HEK293T (cell line): ENCODE measurements at regions not wholly inside any gene's neighbourhood (a gene's known extent, or its start where the extent isn't known, plus 50 kb on each side); places are given as distances from the start of the nearest gene placed in this dataset.

Source experiments
- ARNT ChIP-seq: fragments of 450-650 bp; IDR thresholded peaks from 2 replicates; pipeline ENCODE4 v1.6.1; 2017; ENCODE audit warnings: mild to moderate bottlenecking
- BHLHE40 ChIP-seq: fragments of 450-650 bp; IDR thresholded peaks from 2 replicates; pipeline ENCODE4 v1.6.1; 2016; ENCODE audit warnings: mild to moderate bottlenecking, moderate library complexity, borderline replicate concordance
- CTBP1 ChIP-seq: fragments of 450-650 bp; IDR thresholded peaks from 2 replicates; pipeline ENCODE4 v1.6.1; 2016; ENCODE audit warnings: borderline replicate concordance
- ELF4 ChIP-seq: fragments of 450-650 bp; IDR thresholded peaks from 2 replicates; pipeline ENCODE4 v1.6.1; 2017; ENCODE audit warnings: antibody characterized with exemption
- FOXA1 ChIP-seq: fragments of 450-650 bp; IDR thresholded peaks from 2 replicates; pipeline ENCODE4 v1.6.1; 2016; ENCODE audit warnings: mild to moderate bottlenecking
- FOXK2 ChIP-seq: fragments of 450-650 bp; IDR thresholded peaks from 2 replicates; pipeline ENCODE4 v1.6.1; 2016; ENCODE audit warnings: mild to moderate bottlenecking
- L3MBTL2 ChIP-seq: fragments of 450-650 bp; conservative IDR thresholded peaks from 2 replicates; pipeline ENCODE4 v1.6.1; 2016; ENCODE audit warnings: mild to moderate bottlenecking
- SP1 ChIP-seq: fragments of 450-650 bp; IDR thresholded peaks from 2 replicates; pipeline ENCODE4 v1.6.1; 2017
- SUZ12 ChIP-seq: fragments of 450-650 bp; IDR thresholded peaks from 2 replicates; pipeline ENCODE4 v1.6.1; 2016; ENCODE audit warnings: mild to moderate bottlenecking
- TARDBP ChIP-seq: fragments of 450-650 bp; IDR thresholded peaks from 2 replicates; pipeline ENCODE4 v1.6.1; 2016
- ZNF384 ChIP-seq: fragments of 450-650 bp; IDR thresholded peaks from 2 replicates; pipeline ENCODE4 v1.6.1; 2016
- TF ChIP-seq, protein P1 (sequence below): fragments of 450-650 bp; IDR thresholded peaks from 2 replicates; pipeline ENCODE4 v1.6.1; 2016

DNA sequence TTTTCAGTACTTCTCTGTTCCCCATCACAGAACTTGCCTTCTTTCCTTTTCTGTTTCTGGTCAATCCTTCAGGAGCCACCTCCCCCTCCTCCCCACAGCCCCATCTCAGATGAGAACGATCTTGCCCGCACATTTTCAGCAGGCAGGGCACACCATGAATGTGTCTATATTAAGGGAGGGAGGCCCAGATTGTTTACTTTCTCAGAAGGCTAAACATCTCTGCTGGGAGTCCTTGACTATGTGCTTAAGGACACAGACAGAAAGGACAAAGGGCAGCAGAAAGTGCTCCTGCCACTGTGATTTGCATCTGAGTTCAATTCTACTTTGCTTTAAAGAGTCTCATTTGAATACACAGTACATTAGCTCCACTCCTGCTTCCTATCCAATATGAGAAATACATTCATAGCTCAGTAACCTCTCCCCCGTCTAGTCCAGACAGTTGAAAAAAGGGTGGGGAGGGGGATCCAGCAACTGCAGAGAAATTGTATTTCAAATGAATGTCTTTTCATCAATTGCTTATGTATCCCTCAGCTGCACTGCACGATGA, 175.0 kb upstream of the PARD3B start:
- no peak for TF ChIP-seq SUZ12
- no peak for TF ChIP-seq SP1
- TF ChIP-seq ELF4: no peak
- TF ChIP-seq TARDBP: no peak
- no peak for TF ChIP-seq FOXK2
- TF ChIP-seq FOXA1: no peak
- TF ChIP-seq ARNT: no peak
- TF ChIP-seq ZNF384: no peak
- no peak for TF ChIP-seq BHLHE40
- TF ChIP-seq, protein P1, sequence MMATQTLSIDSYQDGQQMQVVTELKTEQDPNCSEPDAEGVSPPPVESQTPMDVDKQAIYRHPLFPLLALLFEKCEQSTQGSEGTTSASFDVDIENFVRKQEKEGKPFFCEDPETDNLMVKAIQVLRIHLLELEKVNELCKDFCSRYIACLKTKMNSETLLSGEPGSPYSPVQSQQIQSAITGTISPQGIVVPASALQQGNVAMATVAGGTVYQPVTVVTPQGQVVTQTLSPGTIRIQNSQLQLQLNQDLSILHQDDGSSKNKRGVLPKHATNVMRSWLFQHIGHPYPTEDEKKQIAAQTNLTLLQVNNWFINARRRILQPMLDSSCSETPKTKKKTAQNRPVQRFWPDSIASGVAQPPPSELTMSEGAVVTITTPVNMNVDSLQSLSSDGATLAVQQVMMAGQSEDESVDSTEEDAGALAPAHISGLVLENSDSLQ: no peak
- no peak for TF ChIP-seq CTBP1
- TF ChIP-seq L3MBTL2: no peak
